Right atrium auricular region (tissue), 2 donors: ENCODE measurements at regions not wholly inside any gene's neighbourhood (a gene's known extent, or its start where the extent isn't known, plus 50 kb on each side); places are given as distances from the start of the nearest gene placed in this dataset.

Experiments used
- DNase-seq: peaks from one replicate; pipeline ENCODE4 v3.0.0-alpha.2; 2019; ENCODE audit warnings: low spot score
- H3K27ac ChIP-seq, 2 donors: fragments of 200-600 bp; sonication (generic); 1 replicate in 1 of 2; 2 replicates in 1 of 2; pipeline ENCODE4 v1.5.1; 2016 to 2019
- H3K27me3 ChIP-seq, 2 donors: fragments of 200-600 bp; sonication (generic); one replicate each; pipeline versions ENCODE4 v1.5.1 to v1.6.0; 2017 to 2019
- H3K36me3 ChIP-seq: fragments of 200-600 bp; sonication (generic); one replicate; pipeline ENCODE4 v1.5.1; 2016
- H3K4me1 ChIP-seq, 2 donors: fragments of 200-600 bp; sonication (generic); one replicate each; pipeline versions ENCODE4 v1.5.1 to v1.6.0; 2017 to 2019
- H3K4me3 ChIP-seq, 2 donors: fragments of 200-600 bp; sonication (generic); 1 replicate in 1 of 2; 2 replicates in 1 of 2; pipeline ENCODE4 v1.5.1; 2017 to 2019; ENCODE audit warnings: mild to moderate bottlenecking in 1 of 2, moderate library complexity in 1 of 2
- H3K9me3 ChIP-seq, 2 donors: fragments of 200-600 bp; sonication (generic); one replicate each; pipeline ENCODE4 v1.5.1; 2019
- TF ChIP-seq, protein P1 (sequence below), 2 donors: fragments of 200-600 bp; sonication (generic); IDR thresholded peaks; one replicate each; pipeline ENCODE4 v1.5.1; 2019; ENCODE audit warnings: antibody characterized with exemption in 2 of 2

DNA sequence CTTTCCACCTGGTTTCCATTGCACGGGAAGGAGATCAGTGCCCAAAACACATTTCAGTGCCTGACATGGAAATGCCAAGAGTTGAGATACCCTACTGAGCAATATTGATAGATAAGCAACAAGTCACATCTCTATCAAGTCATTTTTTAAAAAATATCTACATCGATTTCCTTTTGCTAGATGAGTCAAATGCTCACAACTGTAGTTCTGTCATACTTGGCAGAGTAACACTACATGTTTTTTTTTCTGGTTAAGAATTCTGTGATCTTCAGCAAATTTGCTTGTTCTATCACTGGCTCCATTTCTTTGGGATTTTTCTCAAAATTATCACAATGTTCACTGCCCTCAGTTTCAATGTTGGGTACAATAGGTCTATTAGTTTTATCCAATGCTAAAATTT is 145.4 kb downstream of the ZC3H11B start:
- TF ChIP-seq, protein P1, sequence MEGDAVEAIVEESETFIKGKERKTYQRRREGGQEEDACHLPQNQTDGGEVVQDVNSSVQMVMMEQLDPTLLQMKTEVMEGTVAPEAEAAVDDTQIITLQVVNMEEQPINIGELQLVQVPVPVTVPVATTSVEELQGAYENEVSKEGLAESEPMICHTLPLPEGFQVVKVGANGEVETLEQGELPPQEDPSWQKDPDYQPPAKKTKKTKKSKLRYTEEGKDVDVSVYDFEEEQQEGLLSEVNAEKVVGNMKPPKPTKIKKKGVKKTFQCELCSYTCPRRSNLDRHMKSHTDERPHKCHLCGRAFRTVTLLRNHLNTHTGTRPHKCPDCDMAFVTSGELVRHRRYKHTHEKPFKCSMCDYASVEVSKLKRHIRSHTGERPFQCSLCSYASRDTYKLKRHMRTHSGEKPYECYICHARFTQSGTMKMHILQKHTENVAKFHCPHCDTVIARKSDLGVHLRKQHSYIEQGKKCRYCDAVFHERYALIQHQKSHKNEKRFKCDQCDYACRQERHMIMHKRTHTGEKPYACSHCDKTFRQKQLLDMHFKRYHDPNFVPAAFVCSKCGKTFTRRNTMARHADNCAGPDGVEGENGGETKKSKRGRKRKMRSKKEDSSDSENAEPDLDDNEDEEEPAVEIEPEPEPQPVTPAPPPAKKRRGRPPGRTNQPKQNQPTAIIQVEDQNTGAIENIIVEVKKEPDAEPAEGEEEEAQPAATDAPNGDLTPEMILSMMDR (IDR thresholded peaks at IDR 0.05) = no peak
- H3K4me1 ChIP-seq = no peaks in the 10 kb centered on the region
- no peaks in the 10 kb centered on the region for H3K27me3 ChIP-seq
- no peaks in the 10 kb centered on the region for H3K36me3 ChIP-seq
- no peak for DNase-seq
- no peak overlapping the region for H3K4me3 ChIP-seq
- no peak overlapping the region for H3K27ac ChIP-seq
- no peaks in the 10 kb centered on the region for H3K9me3 ChIP-seq

- no peaks in the 10 kb centered on the region for H3K4me1 ChIP-seq
- no peak overlapping the region for H3K4me3 ChIP-seq
- H3K27ac ChIP-seq = no peak overlapping the region
- no peaks in the 10 kb centered on the region for H3K36me3 ChIP-seq
- no peak for DNase-seq
- H3K9me3 ChIP-seq = no peaks in the 10 kb centered on the region
- TF ChIP-seq, protein P1 (IDR thresholded peaks at IDR 0.05) = no peak
- no peaks in the 10 kb centered on the region for H3K27me3 ChIP-seq
Observed at GRCh38 chr1:219466766-219467165, 146.1 kb downstream of the ZC3H11B start.

- Histone ChIP-seq H3K4me3 (no peak overlapping the region), H3K4me1 (no peaks in the 10 kb centered on the region), H3K9me3 (no peaks in the 10 kb centered on the region), H3K27me3 (no peaks in the 10 kb centered on the region), H3K27ac (no peak overlapping the region), H3K36me3 (no peaks in the 10 kb centered on the region)
- TF ChIP-seq, protein P1 (IDR thresholded peaks at IDR 0.05) = no peak
- DNase-seq = no peak
Observed at GRCh38 chr1:219465212-219466093, 147.5 kb downstream of the ZC3H11B start.

DNA sequence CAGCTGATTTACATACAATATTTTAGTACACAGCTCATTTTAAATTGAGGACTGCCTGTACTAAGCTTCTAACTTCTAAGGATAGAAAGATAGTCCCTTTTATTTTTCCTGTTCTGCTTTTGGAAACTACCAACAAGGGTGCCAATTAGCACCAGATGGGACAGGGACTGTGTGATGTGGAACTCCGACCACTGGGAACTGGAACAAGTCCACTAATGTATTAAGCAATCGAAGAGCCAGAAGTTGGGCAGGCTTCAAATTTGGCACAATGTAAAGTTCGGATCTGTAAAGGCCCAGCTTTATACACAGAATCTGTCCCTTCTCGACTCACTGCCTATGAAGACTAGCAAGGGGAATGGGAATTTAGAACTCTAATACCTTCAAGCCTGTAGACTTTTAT is 149.3 kb downstream of the ZC3H11B start:
- TF ChIP-seq, protein P1 (IDR thresholded peaks at IDR 0.05) = no peak
- no peak for DNase-seq
- no peak overlapping the region for H3K27ac ChIP-seq
- no peaks in the 10 kb centered on the region for H3K9me3 ChIP-seq
- H3K4me3 ChIP-seq = no peak overlapping the region
- H3K27me3 ChIP-seq = no peaks in the 10 kb centered on the region
- no peaks in the 10 kb centered on the region for H3K36me3 ChIP-seq
- no peaks in the 10 kb centered on the region for H3K4me1 ChIP-seq

- Histone ChIP-seq H3K27me3 (no peaks in the 10 kb centered on the region), H3K4me1 (no peaks in the 10 kb centered on the region), H3K36me3 (no peaks in the 10 kb centered on the region), H3K9me3 (no peaks in the 10 kb centered on the region), H3K27ac (peak overlapping the region in 1 of 2 donors; percentile 10), H3K4me3 (no peak overlapping the region)
- TF ChIP-seq, protein P1 (IDR thresholded peaks at IDR 0.05) = no peak
- no peak for DNase-seq
Observed at GRCh38 chr1:219461981-219462400, 150.9 kb downstream of the ZC3H11B start.
